DMS153 treated with DMSO at 0.1 percent for 48 hours (cell line): ENCODE measurements at regions not wholly inside any gene's neighbourhood (a gene's known extent, or its start where the extent isn't known, plus 50 kb on each side); places are given as distances from the start of the nearest gene placed in this dataset.

Source experiments
- DNase-seq: peaks from one replicate; lab custom pipeline; 2025; ENCODE audit not compliant: unreplicated experiment; lab: John Stamatoyannopoulos, UW

DNA sequence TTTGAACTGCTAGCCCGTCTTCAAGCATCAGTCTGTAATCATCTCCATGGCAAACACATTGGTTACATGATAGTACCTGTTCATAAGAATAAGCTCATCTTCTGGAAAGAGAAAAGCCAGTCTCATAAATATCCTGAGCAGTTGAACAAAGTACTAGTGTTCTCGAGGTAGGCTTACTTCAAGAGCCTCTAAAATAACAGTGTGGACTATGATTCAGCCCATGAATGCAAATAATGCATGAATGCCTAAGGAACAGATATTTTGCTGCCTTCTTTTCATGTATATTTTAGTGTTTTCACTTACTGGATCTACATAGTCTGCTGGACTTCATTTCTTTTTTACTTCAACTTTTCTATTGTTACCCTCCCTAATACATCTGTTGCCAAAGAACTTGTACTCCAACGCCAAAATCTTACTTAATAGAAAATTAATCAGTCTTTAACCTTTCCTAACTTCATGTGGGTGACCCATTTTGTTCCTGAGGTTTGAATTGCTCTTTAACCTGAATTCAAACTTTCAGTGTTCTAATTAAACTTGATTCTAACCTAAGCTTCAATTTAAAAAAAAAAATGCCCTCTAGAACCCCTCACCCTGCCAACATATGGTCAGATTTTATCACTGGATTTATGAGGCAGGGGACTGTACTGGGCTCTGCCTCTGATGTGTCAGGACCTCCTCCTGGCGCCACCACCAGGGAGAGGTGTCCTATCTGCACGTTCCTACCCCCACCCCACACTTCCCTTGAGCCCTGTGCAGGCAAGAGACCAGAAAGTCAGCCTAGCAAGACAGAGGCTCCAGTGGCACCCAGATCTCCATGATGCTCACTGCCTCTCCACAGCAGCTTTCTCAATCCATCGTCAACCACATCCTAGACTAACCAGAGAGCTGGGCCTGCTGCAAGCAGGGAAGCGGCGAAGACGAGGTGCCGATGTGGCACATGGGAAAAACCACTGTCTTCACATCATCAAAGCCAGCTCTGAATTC is 264.7 kb upstream of the ID2 start:
- no peak for DNase-seq

DNA sequence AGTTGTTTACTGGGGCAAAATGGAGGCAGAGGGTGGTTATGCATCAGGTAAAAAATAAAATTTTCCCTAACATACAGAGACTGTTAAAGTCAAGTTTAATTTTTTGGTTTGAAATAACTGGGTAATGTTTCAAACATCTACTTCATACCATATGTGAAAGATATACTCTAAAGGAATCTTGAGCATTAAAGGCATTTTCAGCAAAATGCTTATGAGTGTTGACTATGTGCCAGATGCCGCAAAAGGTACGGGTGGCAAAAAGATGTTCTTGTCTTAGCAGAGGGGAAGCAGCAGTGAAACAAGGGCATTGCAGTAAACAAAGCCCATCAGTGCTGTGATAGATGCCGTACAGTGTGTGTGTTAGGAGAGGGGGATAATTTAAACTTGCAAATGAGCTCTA is 263.1 kb upstream of the ID2 start:
- DNase-seq: no peak

DNA sequence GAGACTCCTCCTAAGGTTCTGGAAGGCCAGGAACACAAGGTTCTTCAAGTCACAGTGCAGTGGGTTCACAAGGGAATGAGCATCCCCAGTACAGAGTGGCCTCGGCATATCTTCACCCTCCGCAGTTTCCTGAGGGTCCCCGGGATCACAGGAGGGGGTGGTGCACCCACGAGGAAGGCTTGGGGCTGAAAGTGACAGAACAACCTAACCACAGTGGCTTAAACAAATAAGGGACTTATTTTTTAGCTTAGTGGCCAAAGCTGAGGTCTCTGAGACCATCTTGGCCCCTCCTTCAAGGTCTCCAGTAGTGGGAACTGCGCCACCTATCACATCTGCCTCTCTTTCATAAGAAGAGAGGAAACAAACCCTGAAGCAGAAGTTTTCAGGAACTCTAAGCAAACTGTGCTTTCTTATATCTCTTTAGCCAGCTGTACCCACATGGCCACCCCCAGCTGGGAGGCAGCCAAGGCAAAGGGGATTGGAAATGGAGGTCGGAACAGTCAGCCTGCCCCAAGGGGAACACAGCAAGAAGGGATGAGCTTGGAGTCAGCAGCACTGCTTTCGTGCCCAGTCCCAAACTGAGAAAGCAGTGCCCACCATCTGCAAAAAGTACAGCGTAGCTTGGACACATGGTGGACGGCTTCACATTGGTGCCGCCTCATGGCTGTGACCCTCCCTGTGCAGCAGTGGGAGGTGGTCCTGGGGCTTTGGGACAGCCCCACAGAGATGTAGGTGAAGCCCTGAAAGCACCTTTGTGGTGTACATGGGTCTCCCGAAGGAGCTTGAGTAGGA is 260.0 kb upstream of the ID2 start:
- no peak for DNase-seq

DNA sequence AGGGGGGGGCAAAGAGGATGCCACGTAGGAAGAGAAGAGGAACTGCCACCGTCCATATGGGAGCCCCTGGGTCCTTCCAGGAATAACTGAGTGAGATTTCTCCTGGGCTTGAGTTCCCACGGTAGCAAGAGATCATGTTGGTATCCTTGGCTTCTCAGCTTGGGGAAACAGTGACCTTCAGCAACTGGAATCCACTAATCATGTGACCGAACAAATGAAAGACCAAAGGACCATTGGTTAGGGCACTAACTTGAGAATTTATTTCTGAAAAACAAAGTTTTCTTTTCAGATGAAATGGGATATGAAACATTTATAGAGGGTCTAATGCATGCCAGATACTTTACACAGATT is 259.4 kb upstream of the ID2 start:
- DNase-seq: no peak

DNA sequence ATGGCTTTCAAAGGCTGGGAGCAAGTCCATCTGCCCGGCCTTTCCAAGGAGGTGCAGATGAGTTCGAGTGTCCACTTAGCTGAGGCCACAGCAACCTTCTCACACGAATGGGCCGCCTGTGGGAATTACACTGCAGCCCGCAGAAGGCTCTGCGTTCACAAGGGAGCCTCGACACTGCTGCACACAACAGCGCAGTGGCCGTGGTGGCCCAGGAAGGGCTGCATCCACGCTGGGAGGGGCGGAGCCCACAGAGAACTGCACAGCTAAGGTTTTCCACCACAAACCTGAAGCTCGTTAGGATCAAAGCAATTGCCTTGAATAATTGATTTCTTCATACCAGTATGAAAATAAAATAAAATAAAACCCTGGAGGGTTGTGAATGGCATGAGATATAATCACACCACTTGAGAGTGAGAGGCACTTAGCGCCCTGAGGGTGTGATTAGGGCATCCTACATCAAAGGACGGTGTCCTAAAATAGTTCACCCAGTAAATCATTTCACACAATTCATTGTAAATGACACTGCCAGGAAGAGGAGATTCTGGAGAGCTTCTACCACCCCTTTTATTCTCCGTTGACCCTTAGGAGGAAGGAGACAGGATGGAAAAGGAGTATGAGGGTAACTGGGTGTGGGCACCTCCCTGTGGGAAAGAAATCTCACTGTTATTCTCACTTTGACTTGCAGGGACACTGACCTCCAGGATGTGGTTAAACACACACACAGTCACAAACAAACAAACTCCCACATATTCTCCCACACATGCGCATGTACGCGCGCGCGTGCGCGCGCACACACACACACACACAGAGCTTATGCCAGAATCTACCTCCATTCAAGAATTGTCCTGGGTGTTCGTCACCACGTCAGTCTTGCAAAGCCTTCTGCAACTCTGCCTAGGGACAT is 256.6 kb upstream of the ID2 start:
- peak; percentile 12 for DNase-seq

DNA sequence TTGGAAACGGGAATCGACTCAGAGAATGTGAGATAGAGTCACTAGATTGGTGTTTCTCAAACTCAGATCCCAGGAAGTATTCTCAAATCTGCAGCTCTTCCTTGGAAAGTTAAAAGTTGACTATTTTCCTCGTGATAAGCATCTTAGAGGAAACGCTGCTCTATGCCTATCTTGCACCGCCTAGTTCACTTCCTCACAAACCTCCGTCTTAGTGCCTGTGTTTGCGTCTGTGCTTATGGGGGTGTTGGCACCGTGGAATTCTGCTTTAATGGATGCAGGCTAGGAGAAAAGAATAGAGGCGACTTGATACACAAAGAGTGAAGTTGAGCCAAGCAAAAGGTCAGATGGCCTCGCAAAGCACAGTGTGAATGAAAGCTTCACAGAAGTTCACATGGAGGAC is 255.3 kb upstream of the ID2 start:
- DNase-seq: no peak

DNA sequence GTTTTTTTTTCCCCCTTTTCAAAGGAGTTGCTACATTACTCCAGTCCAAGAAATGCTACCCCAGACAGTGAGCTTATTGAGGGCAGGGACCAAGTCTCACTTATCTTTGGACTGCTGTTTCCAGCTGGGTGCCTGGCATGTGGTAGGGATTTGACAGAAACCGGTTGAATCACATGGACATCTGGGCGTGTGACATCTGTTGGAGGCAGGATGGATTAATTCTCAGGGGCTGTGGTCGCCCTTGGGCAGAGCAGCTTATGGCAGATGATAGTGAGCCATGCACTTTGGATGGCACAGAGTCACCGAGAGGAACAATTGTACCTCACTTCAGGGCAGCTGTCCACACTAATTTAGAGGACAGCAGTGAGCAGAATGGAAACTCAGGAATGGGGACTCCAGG is 254.6 kb upstream of the ID2 start:
- DNase-seq: no peak

DNA sequence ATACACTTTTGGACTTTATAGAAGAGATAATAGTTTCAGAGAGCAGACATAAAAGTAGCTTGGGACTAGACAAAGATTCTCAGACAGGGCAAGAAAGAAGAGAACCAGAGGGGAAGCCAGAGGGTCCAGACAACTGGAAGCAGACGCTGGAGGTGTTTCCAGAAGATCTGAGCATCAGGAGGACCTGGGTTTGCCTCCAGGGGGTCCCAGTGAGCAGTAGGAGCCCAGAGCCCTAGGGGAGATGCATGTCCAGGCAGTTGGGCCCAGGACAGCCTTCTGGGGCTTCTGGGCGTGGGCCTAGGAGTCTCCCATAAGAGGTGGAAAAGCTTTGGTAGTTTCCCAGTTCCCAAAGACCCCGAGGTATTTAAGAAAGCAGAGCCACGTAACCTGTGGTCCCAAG is 251.2 kb upstream of the ID2 start:
- no peak for DNase-seq

DNA sequence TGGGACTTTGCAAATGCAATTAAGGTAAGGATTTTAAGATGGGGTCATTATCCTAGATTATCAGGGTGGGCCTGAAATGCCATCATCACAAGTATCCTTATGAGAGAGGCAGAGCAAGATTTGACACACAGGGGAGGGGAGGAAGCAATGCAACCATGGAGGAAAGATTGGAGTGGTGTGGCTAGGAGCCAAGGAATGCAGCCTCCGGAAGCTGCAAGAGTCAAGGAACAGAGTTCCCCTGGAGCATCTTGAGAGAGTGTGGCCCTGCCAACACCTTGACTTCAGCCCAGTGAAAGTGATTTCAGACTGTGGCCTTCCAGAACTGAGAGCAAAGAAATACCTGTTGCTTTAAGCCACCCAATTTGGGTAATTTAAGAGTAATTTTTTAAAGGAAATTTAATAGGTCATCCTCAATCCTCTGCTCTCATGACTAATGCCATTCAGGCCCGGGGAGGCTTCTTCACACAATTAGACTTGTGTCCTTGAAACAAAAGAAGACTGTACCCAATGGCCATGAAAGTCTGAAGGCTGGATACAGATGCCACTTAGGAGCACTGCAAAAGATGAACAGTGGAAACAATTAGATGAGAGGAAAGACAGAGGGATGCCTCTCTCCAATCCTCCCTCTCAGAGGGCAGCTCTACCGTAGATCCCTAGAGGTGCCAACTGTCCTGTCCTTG is 250.3 kb upstream of the ID2 start:
- DNase-seq: no peak

DNA sequence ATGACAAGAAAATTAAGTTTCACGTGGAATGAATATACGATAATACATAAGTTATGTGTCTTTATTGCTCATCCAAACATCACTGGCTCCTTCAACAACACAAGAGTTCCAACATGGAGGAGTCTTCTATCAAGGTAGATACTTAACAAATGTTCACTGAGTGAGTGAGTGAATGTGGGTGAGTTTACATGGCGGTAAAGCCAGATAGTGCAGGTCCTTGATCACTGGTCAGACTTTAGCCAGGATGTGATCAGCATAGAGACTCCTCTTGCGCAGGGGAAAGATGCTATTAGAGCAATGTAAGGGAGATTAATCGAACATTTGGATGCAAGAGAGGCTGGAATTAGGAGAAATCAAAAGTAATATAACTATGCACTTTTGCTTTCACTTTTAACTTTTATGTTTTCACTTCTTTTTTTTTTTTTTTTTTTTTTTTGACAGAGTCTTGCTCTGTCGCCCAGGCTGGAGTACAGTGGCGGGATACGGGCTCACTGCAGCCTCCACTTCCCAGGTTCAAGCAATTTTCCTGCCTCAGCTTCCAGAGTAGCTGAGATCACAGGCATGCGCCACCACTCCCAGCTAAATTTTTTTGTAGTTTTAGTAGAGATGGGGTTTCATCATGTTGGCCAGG is 249.0 kb upstream of the ID2 start:
- DNase-seq: no peak

DNA sequence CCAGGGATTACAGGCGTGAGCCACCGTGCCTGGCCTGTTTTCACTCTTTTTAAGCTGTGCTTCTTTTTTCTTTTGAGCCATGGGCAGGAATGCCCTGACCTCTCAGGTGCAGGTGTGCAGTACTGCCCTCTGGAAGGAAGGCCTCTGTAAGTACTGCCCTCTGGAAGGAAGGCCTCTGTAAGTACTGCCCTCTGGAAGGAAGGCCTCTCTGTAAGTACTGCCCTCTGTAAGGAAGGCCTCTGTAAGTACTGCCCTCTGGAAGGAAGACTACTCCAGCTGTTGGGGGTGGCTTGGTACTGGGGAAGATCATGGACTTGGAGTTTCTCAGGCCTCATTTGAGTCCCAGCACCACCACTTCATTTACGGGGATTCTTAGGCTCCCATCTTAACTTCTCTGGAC is 248.5 kb upstream of the ID2 start:
- DNase-seq: no peak

DNA sequence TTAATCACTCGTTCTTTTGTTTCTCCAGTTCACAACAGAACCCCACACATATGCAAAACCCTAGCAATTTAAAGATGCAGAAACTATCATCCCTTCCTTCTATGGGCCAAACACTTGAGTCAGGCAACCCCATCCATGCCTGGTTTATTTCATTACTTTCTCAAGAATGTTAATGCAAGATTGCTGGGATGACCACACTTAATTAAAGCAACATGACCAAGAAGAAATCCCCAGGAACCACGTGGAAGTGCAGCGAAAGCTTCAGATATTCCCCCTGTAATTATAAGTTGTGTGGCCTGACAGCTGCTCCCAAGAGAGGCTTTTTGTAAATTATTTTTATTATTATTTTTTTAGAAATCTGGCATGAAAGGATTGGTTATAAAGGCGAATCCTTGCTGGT is 246.2 kb upstream of the ID2 start:
- DNase-seq: no peak

DNA sequence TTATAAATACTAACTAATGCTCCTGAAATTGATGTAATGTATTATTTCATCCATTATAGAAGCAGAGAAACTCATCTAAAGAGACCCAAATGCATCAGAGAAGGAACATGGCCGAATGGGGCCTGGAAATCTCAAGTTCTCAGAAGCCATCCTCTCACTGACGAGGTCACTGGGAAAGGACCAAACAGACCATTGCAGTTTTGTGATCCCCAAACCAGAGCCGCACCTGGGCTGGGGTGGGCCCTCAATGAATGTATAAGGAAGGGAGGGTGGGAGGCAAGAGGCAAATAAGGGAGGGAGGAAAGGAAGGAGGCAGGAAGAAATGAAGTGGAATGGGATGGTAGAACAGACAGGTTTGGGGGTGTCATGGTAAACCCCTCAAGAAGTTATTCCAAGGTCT is 245.3 kb upstream of the ID2 start:
- no peak for DNase-seq

DNA sequence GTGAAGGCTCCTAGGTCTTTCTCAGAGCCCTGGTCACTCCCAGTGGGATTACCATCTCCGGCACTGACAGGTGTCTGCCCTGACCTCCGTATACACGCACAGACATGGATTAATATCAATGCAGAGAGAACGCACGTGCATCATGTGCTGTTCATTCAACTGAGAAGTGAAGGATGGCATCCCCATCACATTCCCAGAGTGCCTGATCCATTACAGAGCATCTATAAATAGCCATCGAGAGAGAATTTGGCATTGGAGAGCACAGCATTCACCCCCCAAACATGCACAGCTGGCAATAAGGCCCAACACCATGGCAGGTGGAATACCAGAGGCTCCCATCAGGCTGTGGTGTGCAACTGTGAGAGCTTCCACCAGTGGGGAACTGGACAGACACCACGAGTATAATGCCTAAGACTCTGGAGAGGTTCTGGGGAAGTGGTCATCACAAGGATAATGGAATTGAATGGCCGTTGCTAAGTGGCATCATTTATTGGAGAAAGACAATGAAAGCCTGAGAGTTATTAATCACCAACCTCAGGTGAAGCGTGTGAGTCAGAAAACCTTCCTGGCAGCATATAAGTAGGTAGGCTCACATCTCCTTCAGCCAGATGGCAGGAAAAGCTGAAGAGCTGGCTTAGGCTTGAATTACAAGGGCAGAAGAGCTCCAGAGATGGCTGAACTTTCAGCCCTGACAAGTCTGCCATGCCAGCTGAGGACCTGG is 244.5 kb upstream of the ID2 start:
- no peak for DNase-seq

DNA sequence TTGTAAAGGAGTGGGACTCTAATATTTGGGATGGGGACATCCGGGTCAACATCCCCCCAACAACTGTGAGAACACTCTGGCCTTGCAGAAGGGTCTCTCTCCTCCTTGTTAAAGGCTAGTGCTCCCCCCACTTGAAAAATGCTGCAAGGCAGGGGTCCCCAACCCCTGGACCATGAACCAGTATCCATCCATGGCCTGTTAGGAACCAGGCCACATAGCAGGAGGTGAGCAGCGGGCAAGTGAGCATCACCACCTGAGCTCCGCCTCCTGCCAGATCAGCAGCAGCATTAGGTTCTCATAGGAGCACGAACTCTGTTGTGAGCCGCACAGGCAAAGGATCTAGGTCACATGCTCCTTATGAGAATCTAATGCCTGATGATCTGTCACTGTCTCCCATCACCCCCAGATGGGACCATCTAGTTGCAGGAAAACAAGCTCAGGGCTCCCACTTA is 243.9 kb upstream of the ID2 start:
- no peak for DNase-seq

DNA sequence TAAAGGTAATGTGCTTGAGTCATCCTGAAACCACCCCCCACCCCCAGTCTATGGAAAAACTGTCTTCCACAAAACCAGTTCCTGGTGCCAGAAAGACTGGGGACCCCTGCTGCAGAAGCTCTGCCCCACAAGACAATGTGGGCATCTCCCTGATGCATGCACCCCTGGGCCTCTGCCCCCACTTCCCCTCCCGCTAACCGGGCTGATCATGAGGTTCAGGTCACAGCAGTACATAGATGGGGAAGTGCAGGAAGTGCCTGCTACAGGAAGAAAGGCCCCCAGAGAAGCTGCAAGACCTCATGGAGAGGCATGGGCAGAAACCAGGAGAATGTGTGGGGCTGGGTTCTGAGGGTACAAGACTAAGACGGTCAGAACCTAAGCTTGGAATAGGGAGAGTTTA is 243.4 kb upstream of the ID2 start:
- no peak for DNase-seq

DNA sequence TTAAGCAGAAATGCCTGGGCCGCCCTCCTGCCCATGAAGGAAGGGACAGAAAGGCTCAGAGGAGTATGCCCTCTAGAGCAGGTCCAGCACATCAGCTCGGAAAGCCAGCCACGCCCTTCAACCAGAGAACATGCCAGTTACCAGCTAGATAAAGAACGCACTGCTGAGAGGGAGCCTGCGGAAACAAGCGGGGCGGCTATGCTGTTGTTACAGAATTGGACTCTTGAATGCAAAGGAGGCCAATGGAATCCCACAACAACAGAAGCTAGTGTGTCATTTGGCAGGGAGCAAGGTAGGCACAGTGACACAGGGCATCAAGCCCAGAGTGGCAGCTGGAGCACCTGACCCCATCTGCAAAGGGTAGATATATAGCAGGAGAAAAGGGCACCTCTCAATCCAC is 242.9 kb upstream of the ID2 start:
- no peak for DNase-seq

DNA sequence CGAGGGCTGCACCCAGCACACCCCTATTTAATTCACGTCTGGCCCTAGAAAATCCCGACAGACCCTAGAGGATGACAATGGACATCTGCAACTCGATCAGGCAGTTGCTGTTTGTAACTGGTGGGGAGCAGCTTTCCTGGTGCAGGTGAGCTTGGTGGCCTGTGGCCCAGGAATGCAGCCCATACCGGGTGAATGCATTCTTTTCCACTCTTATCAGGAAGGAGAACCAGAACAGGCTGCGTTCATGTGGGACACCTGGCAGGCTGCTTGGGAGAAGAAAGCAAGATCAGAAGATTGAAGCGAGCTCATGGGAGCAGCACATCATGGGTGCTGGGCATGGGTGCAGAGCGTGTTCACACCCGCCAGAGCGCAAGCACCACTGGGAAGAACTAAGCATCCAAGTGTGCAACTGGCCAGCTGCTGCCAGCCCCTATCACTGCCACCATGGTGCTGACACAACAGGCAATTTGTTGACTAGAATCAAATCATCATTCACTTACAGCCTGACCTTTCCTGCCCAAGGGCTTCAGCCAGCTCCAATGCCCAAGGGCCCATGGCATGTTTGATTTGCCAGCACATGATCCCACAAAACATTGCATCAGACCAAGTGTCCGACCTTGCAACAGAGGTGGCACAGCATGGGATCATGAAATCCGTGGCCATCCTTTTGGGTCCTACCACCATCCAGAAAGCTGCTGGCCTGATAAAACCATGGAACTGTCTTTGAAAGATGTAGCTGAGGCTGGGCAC is 241.7 kb upstream of the ID2 start:
- no peak for DNase-seq

DNA sequence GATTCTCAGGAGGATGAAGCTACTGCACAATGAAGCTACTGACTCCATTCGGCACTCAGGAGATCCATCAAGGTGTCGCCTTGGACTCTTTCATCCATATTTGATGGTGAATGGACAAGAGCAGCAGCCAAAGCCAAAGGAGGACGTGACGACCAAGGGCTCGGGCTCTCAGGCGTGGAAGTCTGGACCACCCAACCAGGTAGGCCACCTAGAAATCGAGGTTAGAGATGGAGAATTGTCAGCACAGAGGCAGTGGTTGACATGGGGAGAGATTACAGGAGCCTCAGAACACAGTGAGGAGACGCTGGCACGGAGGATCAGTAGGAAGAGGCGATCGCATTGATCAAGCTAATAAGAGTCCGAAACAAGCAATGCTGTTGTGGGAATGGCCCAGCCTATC is 240.5 kb upstream of the ID2 start:
- DNase-seq: no peak
